ENCODE measurements at regions not wholly inside any gene's neighbourhood (a gene's known extent, or its start where the extent isn't known, plus 50 kb on each side); places are given as distances from the start of the nearest gene placed in this dataset.

DNA sequence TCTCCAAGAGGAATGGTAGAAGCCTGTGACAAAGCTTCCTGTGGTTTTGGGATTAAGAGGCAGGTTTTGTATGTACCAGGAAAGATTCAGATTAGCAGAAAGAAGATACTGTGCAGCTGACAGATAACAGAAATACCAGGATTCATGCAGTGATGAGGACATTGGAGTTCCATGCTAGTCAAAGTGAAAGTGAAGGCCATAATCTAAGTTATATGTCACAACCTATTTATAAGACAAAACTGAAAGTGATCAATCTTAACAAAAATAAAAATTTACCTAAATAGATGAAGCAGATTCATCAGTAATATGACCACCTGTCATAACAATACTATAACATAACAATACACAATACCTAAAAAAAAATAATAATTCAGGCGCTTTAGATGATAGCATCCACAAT, 1305.2 kb upstream of the PCDH9 start:
- no peak for TF ChIP-seq POLR2A (IDR thresholded peaks at IDR 0.05; ENCODE audit: low read length)
- TF ChIP-seq RFX5 (IDR thresholded peaks at IDR 0.05) = no peak
- TF ChIP-seq, protein P1, sequence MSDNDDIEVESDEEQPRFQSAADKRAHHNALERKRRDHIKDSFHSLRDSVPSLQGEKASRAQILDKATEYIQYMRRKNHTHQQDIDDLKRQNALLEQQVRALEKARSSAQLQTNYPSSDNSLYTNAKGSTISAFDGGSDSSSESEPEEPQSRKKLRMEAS (IDR thresholded peaks at IDR 0.05) = no peak
- TF ChIP-seq, protein P2, sequence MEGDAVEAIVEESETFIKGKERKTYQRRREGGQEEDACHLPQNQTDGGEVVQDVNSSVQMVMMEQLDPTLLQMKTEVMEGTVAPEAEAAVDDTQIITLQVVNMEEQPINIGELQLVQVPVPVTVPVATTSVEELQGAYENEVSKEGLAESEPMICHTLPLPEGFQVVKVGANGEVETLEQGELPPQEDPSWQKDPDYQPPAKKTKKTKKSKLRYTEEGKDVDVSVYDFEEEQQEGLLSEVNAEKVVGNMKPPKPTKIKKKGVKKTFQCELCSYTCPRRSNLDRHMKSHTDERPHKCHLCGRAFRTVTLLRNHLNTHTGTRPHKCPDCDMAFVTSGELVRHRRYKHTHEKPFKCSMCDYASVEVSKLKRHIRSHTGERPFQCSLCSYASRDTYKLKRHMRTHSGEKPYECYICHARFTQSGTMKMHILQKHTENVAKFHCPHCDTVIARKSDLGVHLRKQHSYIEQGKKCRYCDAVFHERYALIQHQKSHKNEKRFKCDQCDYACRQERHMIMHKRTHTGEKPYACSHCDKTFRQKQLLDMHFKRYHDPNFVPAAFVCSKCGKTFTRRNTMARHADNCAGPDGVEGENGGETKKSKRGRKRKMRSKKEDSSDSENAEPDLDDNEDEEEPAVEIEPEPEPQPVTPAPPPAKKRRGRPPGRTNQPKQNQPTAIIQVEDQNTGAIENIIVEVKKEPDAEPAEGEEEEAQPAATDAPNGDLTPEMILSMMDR (IDR thresholded peaks at IDR 0.05) = no peak
- no peak for TF ChIP-seq KDM1A (IDR thresholded peaks at IDR 0.05; ENCODE audit: low read depth)
- no peak for TF ChIP-seq EP300 (IDR thresholded peaks at IDR 0.05)
